Activated CD8-positive, alpha-beta memory T cell treated with anti-CD3 and anti-CD28 coated beads, Interleukin-2, amount 10 ng/mL, durations not matched to agents 7 days and 5 days (primary cell): ENCODE measurements at regions not wholly inside any gene's neighbourhood (a gene's known extent, or its start where the extent isn't known, plus 50 kb on each side); places are given as distances from the start of the nearest gene placed in this dataset.

Experiments used
- ATAC-seq: fragments of 150-1000 bp; cut with Tn5 transposase; one replicate; pipeline ENCODE4 v1.10.0; 2021; ENCODE audit warnings: moderate library complexity
- CTCF ChIA-PET: fragments of 350-600 bp; sonication (Branson Sonifier 250); formaldehyde crosslinking; loops from one replicate; lab custom pipeline; 2021; ENCODE audit warnings: antibody characterized with exemption; lab: Charles Lee
- DNase-seq: peaks from one replicate; pipeline ENCODE4 v3.0.0-alpha.2; 2020
- H3K27ac Mint-ChIP-seq: one replicate; pipeline ENCODE4 v1.8.0; 2021; ENCODE audit warnings: mild to moderate bottlenecking, mixed read lengths
- H3K27me3 Mint-ChIP-seq: one replicate; pipeline ENCODE4 v1.8.0; 2021; ENCODE audit warnings: mixed read lengths
- H3K36me3 Mint-ChIP-seq: one replicate; pipeline ENCODE4 v1.8.0; 2021; ENCODE audit warnings: mild to moderate bottlenecking, mixed read lengths
- H3K4me1 Mint-ChIP-seq: one replicate; pipeline ENCODE4 v1.8.0; 2021; ENCODE audit warnings: mixed read lengths
- H3K4me3 Mint-ChIP-seq: one replicate; pipeline ENCODE4 v1.8.0; 2021; ENCODE audit warnings: mild to moderate bottlenecking, moderate library complexity, mixed read lengths
- H3K9me3 Mint-ChIP-seq: one replicate; pipeline ENCODE4 v1.8.0; 2022; ENCODE audit warnings: low read depth, mixed read lengths

- H3K27ac Mint-ChIP-seq: no peak overlapping the region
- DNase-seq: no peak
- no peaks in the 10 kb centered on the region for H3K36me3 Mint-ChIP-seq
- CTCF ChIA-PET: no interaction called here
- H3K4me3 Mint-ChIP-seq: no peak overlapping the region
- ATAC-seq: no peak
- no peaks in the 10 kb centered on the region for H3K9me3 Mint-ChIP-seq
- H3K4me1 Mint-ChIP-seq: no peaks in the 10 kb centered on the region
- no peaks in the 10 kb centered on the region for H3K27me3 Mint-ChIP-seq
Observed at GRCh38 chr10:117668327-117669008, 125.9 kb downstream of the EMX2 start.

GRCh38 chr10:117669122-117669521 lies 126.6 kb downstream of the EMX2 start:
- no peak overlapping the region for H3K27ac Mint-ChIP-seq
- no peak for ATAC-seq
- CTCF ChIA-PET: no interaction called here
- no peaks in the 10 kb centered on the region for H3K36me3 Mint-ChIP-seq
- no peaks in the 10 kb centered on the region for H3K9me3 Mint-ChIP-seq
- H3K4me1 Mint-ChIP-seq: no peaks in the 10 kb centered on the region
- H3K27me3 Mint-ChIP-seq: peaks cover under 1% of the 10 kb centered on the region
- H3K4me3 Mint-ChIP-seq: no peak overlapping the region
- no peak for DNase-seq

GRCh38 chr10:117670116-117670904 lies 127.8 kb downstream of the EMX2 start:
- Mint-ChIP-seq H3K4me3 (no peak overlapping the region), H3K27ac (no peak overlapping the region), H3K4me1 (no peaks in the 10 kb centered on the region), H3K9me3 (no peaks in the 10 kb centered on the region), H3K36me3 (no peaks in the 10 kb centered on the region), H3K27me3 (peaks cover 2% of the 10 kb centered on the region)
- ATAC-seq: no peak
- DNase-seq: no peak
- CTCF ChIA-PET: no interaction called here

GRCh38 chr10:117673230-117674010 lies 130.9 kb downstream of the EMX2 start:
- Mint-ChIP-seq H3K27me3 (peaks cover 2% of the 10 kb centered on the region), H3K4me1 (no peaks in the 10 kb centered on the region), H3K9me3 (no peaks in the 10 kb centered on the region), H3K36me3 (no peaks in the 10 kb centered on the region), H3K4me3 (no peak overlapping the region), H3K27ac (no peak overlapping the region)
- CTCF ChIA-PET: no interaction called here
- ATAC-seq: no peak
- DNase-seq: no peak

- CTCF ChIA-PET: no interaction called here
- ATAC-seq (no peak), DNase-seq (no peak)
- H3K9me3 Mint-ChIP-seq: no peaks in the 10 kb centered on the region
- no peak overlapping the region for H3K27ac Mint-ChIP-seq
- peaks cover 2% of the 10 kb centered on the region for H3K27me3 Mint-ChIP-seq
- H3K4me3 Mint-ChIP-seq: no peak overlapping the region
- H3K4me1 Mint-ChIP-seq: no peaks in the 10 kb centered on the region
- H3K36me3 Mint-ChIP-seq: no peaks in the 10 kb centered on the region
Observed at GRCh38 chr10:117674201-117674600, 131.7 kb downstream of the EMX2 start.

GRCh38 chr10:117674646-117675045 lies 132.1 kb downstream of the EMX2 start:
- no peak for DNase-seq
- H3K4me1 Mint-ChIP-seq: no peaks in the 10 kb centered on the region
- CTCF ChIA-PET: no interaction called here
- no peaks in the 10 kb centered on the region for H3K9me3 Mint-ChIP-seq
- H3K36me3 Mint-ChIP-seq: no peaks in the 10 kb centered on the region
- peaks cover 2% of the 10 kb centered on the region for H3K27me3 Mint-ChIP-seq
- H3K27ac Mint-ChIP-seq: no peak overlapping the region
- no peak overlapping the region for H3K4me3 Mint-ChIP-seq
- ATAC-seq: no peak

GRCh38 chr10:117675514-117676055 lies 133.0 kb downstream of the EMX2 start:
- H3K4me3 Mint-ChIP-seq: no peak overlapping the region
- H3K36me3 Mint-ChIP-seq: no peaks in the 10 kb centered on the region
- H3K27ac Mint-ChIP-seq: no peak overlapping the region
- no peaks in the 10 kb centered on the region for H3K9me3 Mint-ChIP-seq
- DNase-seq (no peak), ATAC-seq (no peak)
- H3K27me3 Mint-ChIP-seq: peaks cover 2% of the 10 kb centered on the region
- CTCF ChIA-PET: no interaction called here
- no peaks in the 10 kb centered on the region for H3K4me1 Mint-ChIP-seq

- ATAC-seq (no peak), DNase-seq (no peak)
- Mint-ChIP-seq H3K36me3 (no peaks in the 10 kb centered on the region), H3K4me3 (no peak overlapping the region), H3K27ac (no peak overlapping the region), H3K27me3 (peaks cover 2% of the 10 kb centered on the region), H3K4me1 (no peaks in the 10 kb centered on the region), H3K9me3 (no peaks in the 10 kb centered on the region)
- CTCF ChIA-PET: no interaction called here
Observed at GRCh38 chr10:117677239-117677638, 134.7 kb downstream of the EMX2 start.

- H3K36me3 Mint-ChIP-seq: no peaks in the 10 kb centered on the region
- H3K9me3 Mint-ChIP-seq: no peaks in the 10 kb centered on the region
- H3K4me3 Mint-ChIP-seq: no peak overlapping the region
- peaks cover 2% of the 10 kb centered on the region for H3K27me3 Mint-ChIP-seq
- DNase-seq (no peak), ATAC-seq (no peak)
- CTCF ChIA-PET: no interaction called here
- no peaks in the 10 kb centered on the region for H3K4me1 Mint-ChIP-seq
- no peak overlapping the region for H3K27ac Mint-ChIP-seq
Observed at GRCh38 chr10:117677890-117678500, 135.4 kb downstream of the EMX2 start.

- Mint-ChIP-seq H3K4me3 (no peak overlapping the region), H3K9me3 (no peaks in the 10 kb centered on the region), H3K36me3 (no peaks in the 10 kb centered on the region), H3K27me3 (no peaks in the 10 kb centered on the region), H3K4me1 (no peaks in the 10 kb centered on the region), H3K27ac (no peak overlapping the region)
- DNase-seq (no peak), ATAC-seq (no peak)
- CTCF ChIA-PET: no interaction called here
Observed at GRCh38 chr10:117680601-117681000, 138.1 kb downstream of the EMX2 start.

GRCh38 chr10:117681104-117681503 lies 138.6 kb downstream of the EMX2 start:
- no peaks in the 10 kb centered on the region for H3K36me3 Mint-ChIP-seq
- ATAC-seq (no peak), DNase-seq (no peak)
- no peaks in the 10 kb centered on the region for H3K4me1 Mint-ChIP-seq
- H3K27me3 Mint-ChIP-seq: no peaks in the 10 kb centered on the region
- CTCF ChIA-PET: no interaction called here
- no peak overlapping the region for H3K4me3 Mint-ChIP-seq
- H3K27ac Mint-ChIP-seq: no peak overlapping the region
- H3K9me3 Mint-ChIP-seq: no peaks in the 10 kb centered on the region

GRCh38 chr10:117684046-117684610 lies 141.6 kb downstream of the EMX2 start:
- Mint-ChIP-seq H3K4me3 (no peak overlapping the region), H3K27ac (no peak overlapping the region), H3K27me3 (no peaks in the 10 kb centered on the region), H3K36me3 (no peaks in the 10 kb centered on the region), H3K4me1 (no peaks in the 10 kb centered on the region), H3K9me3 (no peaks in the 10 kb centered on the region)
- CTCF ChIA-PET: no interaction called here
- no peak for ATAC-seq
- no peak for DNase-seq

- no peaks in the 10 kb centered on the region for H3K36me3 Mint-ChIP-seq
- H3K27ac Mint-ChIP-seq: no peak overlapping the region
- CTCF ChIA-PET: no interaction called here
- H3K9me3 Mint-ChIP-seq: no peaks in the 10 kb centered on the region
- no peaks in the 10 kb centered on the region for H3K27me3 Mint-ChIP-seq
- ATAC-seq: no peak
- no peak overlapping the region for H3K4me3 Mint-ChIP-seq
- no peaks in the 10 kb centered on the region for H3K4me1 Mint-ChIP-seq
- DNase-seq: no peak
Observed at GRCh38 chr10:117684672-117685211, 142.2 kb downstream of the EMX2 start.
